HepG2 (cell line): ENCODE measurements at regions not wholly inside any gene's neighbourhood (a gene's known extent, or its start where the extent isn't known, plus 50 kb on each side); places are given as distances from the start of the nearest gene placed in this dataset.

ENCODE experiments used
- ATAC-seq: fragments of 200-7000 bp; cut with Tn5 transposase; 3 replicates; pipeline ENCODE4 v1.9.1; 2020; ENCODE audit warnings: mild to moderate bottlenecking, moderate library complexity
- BruUV-seq: library from RNA; stranded (reverse); fragments of 400-500 nt; replicated peaks from 2 replicates; lab custom pipeline; 2021; lab: Mats Ljungman, UMichigan
- CTCF ChIA-PET: fragments of 300-600 bp; formaldehyde crosslinking; extraction: SDS; loops from one replicate; lab custom pipeline; 2021; ENCODE audit warnings: low total read pairs, inconsistent platforms, low intra/inter-chr PET ratio; lab: Yijun Ruan, JAX
- POLR2A ChIA-PET: fragments of 350-600 bp; sonication (Branson Sonifier 250); formaldehyde crosslinking; loops from one replicate; lab custom pipeline; 2020; ENCODE audit warnings: antibody characterized with exemption, inconsistent platforms; lab: Yijun Ruan, JAX
- DNase-seq: peaks from one replicate; pipeline ENCODE4 v3.0.0-alpha.2; 2015; ENCODE audit warnings: low spot score
- FAIRE-seq: peaks from 3 replicates; lab custom pipeline; 2011; peaks lifted over from hg19 to GRCh38; lab: Jason Lieb, UNC
- H2AFZ ChIP-seq: one replicate; pipeline ENCODE4 v1.6.1; 2011; ENCODE audit warnings: low read length, inconsistent platforms
- H3K27ac ChIP-seq: fragments of 300-600 bp; 3 replicates; pipeline ENCODE4 v1.8.0; 2011; ENCODE audit warnings: mixed run types, mild to moderate bottlenecking, mixed read lengths, low read length, inconsistent platforms; ENCODE audit not compliant: insufficient read depth; ENCODE audit errors: extremely low read length
- H3K27me3 ChIP-seq, 2 experiments: fragments of 200-600 bp in 1 of 2; 2 replicates in 1 of 2; 3 replicates in 1 of 2; pipeline versions ENCODE4 v1.6.0 to v1.8.0; 2011; ENCODE audit warnings: low read length in 2 of 2, mild to moderate bottlenecking in 2 of 2, moderate library complexity in 2 of 2, inconsistent platforms in 1 of 2; ENCODE audit not compliant: insufficient read depth in 2 of 2, control insufficient read depth in 1 of 2
- H3K36me3 ChIP-seq, 2 experiments: fragments of 200-600 bp in 1 of 2; replicated peaks in 1 of 2; 2 replicates in 1 of 2; 3 replicates in 1 of 2; pipeline versions ENCODE4 v1.5.1 to v1.8.0; 2011; ENCODE audit warnings: low read length in 2 of 2, inconsistent platforms in 1 of 2; ENCODE audit not compliant: insufficient read depth in 2 of 2, control insufficient read depth in 1 of 2
- H3K4me1 ChIP-seq: 2 replicates; pipeline ENCODE4 v1.5.1; 2012; ENCODE audit warnings: low read length, inconsistent platforms; ENCODE audit not compliant: insufficient read depth
- H3K4me2 ChIP-seq: 2 replicates; pipeline ENCODE4 v1.6.0; 2011; ENCODE audit warnings: low read depth, low read length, inconsistent platforms
- H3K4me3 ChIP-seq, 3 experiments: fragments of 200-600 bp in 1 of 3; sonication (generic), shearing (Covaris generic) in 1 of 3; replicated peaks in 1 of 3; 2 replicates each; pipeline ENCODE4 v1.5.1; 2011 to 2016; ENCODE audit warnings: low read length in 3 of 3, inconsistent platforms in 2 of 3, low read depth in 2 of 3, mild to moderate bottlenecking in 2 of 3, control low read depth in 1 of 3, mixed read lengths in 1 of 3; ENCODE audit not compliant: insufficient read depth in 1 of 3
- H3K79me2 ChIP-seq: one replicate; pipeline ENCODE4 v1.6.1; 2011; ENCODE audit warnings: low read length, inconsistent platforms; ENCODE audit not compliant: insufficient read depth
- H3K9ac ChIP-seq: 2 replicates; pipeline ENCODE4 v1.6.0; 2011; ENCODE audit warnings: mild to moderate bottlenecking, low read depth, low read length, inconsistent platforms; ENCODE audit not compliant: insufficient read depth
- H3K9me3 ChIP-seq: 2 replicates; pipeline ENCODE4 v1.5.1; 2012; ENCODE audit warnings: mild to moderate bottlenecking, low read length
- H4K20me1 ChIP-seq: 2 replicates; pipeline ENCODE4 v1.6.0; 2011; ENCODE audit warnings: inconsistent platforms, mild to moderate bottlenecking, low read length, moderate library complexity; ENCODE audit not compliant: insufficient read depth
- AHR ChIP-seq: IDR thresholded peaks from 2 replicates; pipeline ENCODE4 v1.6.1; 2018; ENCODE audit warnings: missing genetic modification reagents, missing compliant biosample characterization
- BCL3 ChIP-seq: sonication (generic); formaldehyde crosslinking; IDR thresholded peaks from 2 replicates; pipeline ENCODE4 v1.5.1; 2020; ENCODE audit warnings: mild to moderate bottlenecking, missing genetic modification reagents, moderate library complexity
- CENPT ChIP-seq: sonication (generic); formaldehyde crosslinking; IDR thresholded peaks from 2 replicates; pipeline ENCODE4 v1.8.0; 2022; ENCODE audit warnings: low read depth, mild to moderate bottlenecking, moderate library complexity, missing genetic modification reagents
- HNRNPK ChIP-seq: fragments of 200-400 bp; formaldehyde crosslinking; IDR thresholded peaks from 2 replicates; pipeline ENCODE4 v1.6.1; 2018; ENCODE audit warnings: low read length, low read depth, moderate library complexity, mild to moderate bottlenecking; ENCODE audit not compliant: poor library complexity, severe bottlenecking
- MATR3 ChIP-seq: sonication (generic); formaldehyde crosslinking; IDR thresholded peaks from 2 replicates; pipeline ENCODE4 v1.4.0; 2020; ENCODE audit warnings: missing genetic modification reagents
- NR2C2 ChIP-seq: sonication (generic); formaldehyde crosslinking; IDR thresholded peaks from 2 replicates; pipeline ENCODE4 v1.4.0; 2020; ENCODE audit warnings: missing genetic modification reagents, mild to moderate bottlenecking, moderate library complexity, borderline replicate concordance
- RFX5 ChIP-seq: IDR thresholded peaks from 2 replicates; pipeline ENCODE4 v1.6.1; 2011; ENCODE audit warnings: low read depth, low read length, improper control_type of control experiment
- TBL1XR1 ChIP-seq: fragments of 150-350 bp; IDR thresholded peaks from 2 replicates; pipeline ENCODE4 v1.6.1; 2014; ENCODE audit warnings: borderline replicate concordance, low read length; ENCODE audit not compliant: partially characterized antibody
- TEF ChIP-seq: sonication (generic); formaldehyde crosslinking; IDR thresholded peaks from 2 replicates; pipeline ENCODE4 v1.5.0; 2020; ENCODE audit warnings: missing genetic modification reagents
- ZBTB43 ChIP-seq: sonication (generic); formaldehyde crosslinking; conservative IDR thresholded peaks from 2 replicates; pipeline ENCODE4 v1.4.0; 2020; ENCODE audit warnings: missing genetic modification reagents
- ZFP36L1 ChIP-seq: sonication (generic); formaldehyde crosslinking; IDR thresholded peaks from 2 replicates; pipeline ENCODE4 v1.8.0; 2022; ENCODE audit warnings: mild to moderate bottlenecking, missing genetic modification reagents, moderate library complexity
- ZNF136 ChIP-seq: sonication (generic); formaldehyde crosslinking; IDR thresholded peaks from 2 replicates; pipeline ENCODE4 v1.8.1; 2022; ENCODE audit warnings: low read depth, mild to moderate bottlenecking, moderate library complexity, missing genetic modification reagents
- ZNF280D ChIP-seq: sonication (generic); formaldehyde crosslinking; IDR thresholded peaks from 2 replicates; pipeline ENCODE4 v1.5.1; 2020; ENCODE audit warnings: mild to moderate bottlenecking, missing genetic modification reagents
- ZNF317 ChIP-seq: sonication (generic); formaldehyde crosslinking; IDR thresholded peaks from 2 replicates; pipeline ENCODE4 v1.5.0; 2020; ENCODE audit warnings: mild to moderate bottlenecking, missing genetic modification reagents
- ZNF33B ChIP-seq: sonication (generic); formaldehyde crosslinking; IDR thresholded peaks from 2 replicates; pipeline ENCODE4 v1.5.1; 2020; ENCODE audit warnings: mild to moderate bottlenecking, missing genetic modification reagents
- ZNF383 ChIP-seq: sonication (generic); formaldehyde crosslinking; IDR thresholded peaks from 2 replicates; pipeline ENCODE4 v1.4.0; 2020; ENCODE audit warnings: missing genetic modification reagents, mild to moderate bottlenecking, borderline replicate concordance
- ZNF564 ChIP-seq: sonication (generic); formaldehyde crosslinking; IDR thresholded peaks from 2 replicates; pipeline ENCODE4 v1.8.1; 2023; ENCODE audit warnings: mild to moderate bottlenecking, missing genetic modification reagents
- ZNF605 ChIP-seq: sonication (generic); formaldehyde crosslinking; IDR thresholded peaks from 2 replicates; pipeline ENCODE4 v1.8.0; 2022; ENCODE audit warnings: mild to moderate bottlenecking, missing genetic modification reagents
- ZNF691 ChIP-seq: sonication (generic); formaldehyde crosslinking; IDR thresholded peaks from 2 replicates; pipeline ENCODE4 v1.4.0; 2020; ENCODE audit warnings: missing genetic modification reagents, low read depth, mild to moderate bottlenecking, borderline replicate concordance
- WGBS: methylation state at CpG from one replicate; pipeline ENCODE4 v1.1.6; 2017; ENCODE audit warnings: low lambda C conversion rate; 5-methylcytosine and 5-hydroxymethylcytosine counted together
- in situ Hi-C: cut with HindIII; loops from 2 replicates; pipeline ENCODE4 v1.10.0; 2017; ENCODE audit warnings: low pct_unique_long_range_greater_than_20kb; ENCODE audit not compliant: extremely low pct_ligation_motif_present
- intact Hi-C: fragments of 100-400 bp; cut with micrococcal nuclease; formaldehyde crosslinking; loops from one replicate; pipeline ENCODE4 v1.10.0; 2022; ENCODE audit not compliant: unreplicated experiment

GRCh38 chr5:136689552-136689951 lies 324.2 kb upstream of the TRPC7 start:
- H3K36me3 ChIP-seq: no peaks in the 10 kb centered on the region
- ChIA-PET POLR2A (no interaction called here), CTCF (no interaction called here)
- in situ Hi-C loops (no loop called here), intact Hi-C loops (no loop called here)
- H3K4me2 ChIP-seq: no peak overlapping the region
- H3K27ac ChIP-seq: no peak overlapping the region
- 2% methylated on average over 2 of the region's 2 CpGs for WGBS
- no peaks in the 10 kb centered on the region for H3K27me3 ChIP-seq
- no TSS peak for BruUV-seq
- H3K4me1 ChIP-seq: no peaks in the 10 kb centered on the region
- H3K9ac ChIP-seq: no peak overlapping the region
- no peak for FAIRE-seq
- ATAC-seq: no peak
- H3K4me3 ChIP-seq: no peak overlapping the region
- H4K20me1 ChIP-seq: no peaks in the 10 kb centered on the region
- DNase-seq: no peak
- TF ChIP-seq ZNF383 (no peak), HNRNPK (no peak), ZNF33B (CRISPR knock-in tag) (no peak), MATR3 (CRISPR knock-in tag) (no peak), TBL1XR1 (no peak), ZNF691 (CRISPR knock-in tag) (no peak), CENPT (CRISPR knock-in tag) (no peak), NR2C2 (no peak), RFX5 (no peak), TEF (CRISPR knock-in tag) (no peak), ZNF280D (CRISPR knock-in tag) (no peak), ZNF136 (no peak), ZNF317 (CRISPR knock-in tag) (no peak), ZBTB43 (CRISPR knock-in tag) (no peak), ZNF605 (CRISPR knock-in tag) (no peak), ZFP36L1 (no peak), BCL3 (CRISPR knock-in tag) (no peak), AHR (CRISPR knock-in tag) (no peak), ZNF564 (CRISPR knock-in tag) (no peak)
- H3K9me3 ChIP-seq: peaks cover 22% of the 10 kb centered on the region; the same call in 1 of the 2 replicates
- H3K79me2 ChIP-seq: no peaks in the 10 kb centered on the region
- no peak overlapping the region for H2AFZ ChIP-seq
